ENCODE measurements at regions not wholly inside any gene's neighbourhood (a gene's known extent, or its start where the extent isn't known, plus 50 kb on each side); places are given as distances from the start of the nearest gene placed in this dataset.

- TF ChIP-seq CTCF (IDR thresholded peaks at IDR 0.05) (no peak), POLR2A (IDR thresholded peaks at IDR 0.05) (no peak)
These were observed 62.0 kb upstream of the NAMPT start for GRCh38 chr7:106346678-106347217.
